ENCODE measurements at regions not wholly inside any gene's neighbourhood (a gene's known extent, or its start where the extent isn't known, plus 50 kb on each side); places are given as distances from the start of the nearest gene placed in this dataset.

- TF ChIP-seq, protein P1, sequence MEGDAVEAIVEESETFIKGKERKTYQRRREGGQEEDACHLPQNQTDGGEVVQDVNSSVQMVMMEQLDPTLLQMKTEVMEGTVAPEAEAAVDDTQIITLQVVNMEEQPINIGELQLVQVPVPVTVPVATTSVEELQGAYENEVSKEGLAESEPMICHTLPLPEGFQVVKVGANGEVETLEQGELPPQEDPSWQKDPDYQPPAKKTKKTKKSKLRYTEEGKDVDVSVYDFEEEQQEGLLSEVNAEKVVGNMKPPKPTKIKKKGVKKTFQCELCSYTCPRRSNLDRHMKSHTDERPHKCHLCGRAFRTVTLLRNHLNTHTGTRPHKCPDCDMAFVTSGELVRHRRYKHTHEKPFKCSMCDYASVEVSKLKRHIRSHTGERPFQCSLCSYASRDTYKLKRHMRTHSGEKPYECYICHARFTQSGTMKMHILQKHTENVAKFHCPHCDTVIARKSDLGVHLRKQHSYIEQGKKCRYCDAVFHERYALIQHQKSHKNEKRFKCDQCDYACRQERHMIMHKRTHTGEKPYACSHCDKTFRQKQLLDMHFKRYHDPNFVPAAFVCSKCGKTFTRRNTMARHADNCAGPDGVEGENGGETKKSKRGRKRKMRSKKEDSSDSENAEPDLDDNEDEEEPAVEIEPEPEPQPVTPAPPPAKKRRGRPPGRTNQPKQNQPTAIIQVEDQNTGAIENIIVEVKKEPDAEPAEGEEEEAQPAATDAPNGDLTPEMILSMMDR (IDR thresholded peaks at IDR 0.05) = no peak
- H3K4me1 Mint-ChIP-seq = peaks cover 12% of the 10 kb centered on the region
- H3K27ac Mint-ChIP-seq = no peak overlapping the region
- no peak overlapping the region for H2AFZ ChIP-seq (ENCODE audit: insufficient read depth, low read depth, low read length, poor library complexity, severe bottlenecking)
- no peaks in the 10 kb centered on the region for H3K36me3 Mint-ChIP-seq
- H3K79me2 ChIP-seq (ENCODE audit: insufficient read depth, low read length) = no peaks in the 10 kb centered on the region
- H3K4me2 ChIP-seq (replicated peaks; ENCODE audit: extremely low read depth, low read length, poor library complexity, severe bottlenecking) = no peak overlapping the region
- peaks cover 6% of the 10 kb centered on the region in 2 donors for H3K27me3 ChIP-seq (ENCODE audit: control insufficient read depth in 2 of 2, insufficient read depth in 2 of 2, low read length in 2 of 2)
- no peak overlapping the region for H3K4me3 ChIP-seq (replicated peaks in 1 of 3; ENCODE audit: low read depth in 2 of 3, low read length in 3 of 3)
- peaks cover 0 to 3% (median 0%) of the 10 kb centered on the region in 7 donors for H3K9me3 Mint-ChIP-seq
- no peaks in the 10 kb centered on the region for H3K4me1 ChIP-seq (ENCODE audit: control insufficient read depth in 1 of 2, insufficient read depth in 2 of 2, low read length in 2 of 2)
- no peaks in the 10 kb centered on the region for H3K36me3 ChIP-seq (replicated peaks in 1 of 2; ENCODE audit: control insufficient read depth in 1 of 2, insufficient read depth in 2 of 2, low read length in 2 of 2)
- peaks cover 11 to 37% (median 21%) of the 10 kb centered on the region in 3 donors for H3K27me3 Mint-ChIP-seq (ENCODE audit: low read depth in 3 of 3)
- no peak overlapping the region for H3K27ac ChIP-seq (ENCODE audit: low read depth in 1 of 2, low read length in 2 of 2)
- DNase-seq = no peak
- intact Hi-C loops (cut with micrococcal nuclease) = no loop called here
- no peaks in the 10 kb centered on the region for H3K9me3 ChIP-seq (replicated peaks in 1 of 2; ENCODE audit: control insufficient read depth in 1 of 2, insufficient read depth in 1 of 2, low read length in 2 of 2)
- no peak overlapping the region for H3K4me3 Mint-ChIP-seq
- H4K20me1 ChIP-seq (ENCODE audit: insufficient read depth, low read length) = no peaks in the 10 kb centered on the region
- 83% methylated on average over 2 of the region's 7 CpGs for WGBS (ENCODE audit: insufficient coverage)
- H3K9ac ChIP-seq (ENCODE audit: insufficient read depth, low read length, poor library complexity, severe bottlenecking) = no peak overlapping the region
Measured at GRCh38 chr3:194197396-194197960, 61.5 kb downstream of the HES1 start.

GRCh38 chr3:194197981-194198695, 62.2 kb downstream of the HES1 start:
- TF ChIP-seq, protein P1 (IDR thresholded peaks at IDR 0.05) = no peak
- Histone ChIP-seq H3K9ac (ENCODE audit: insufficient read depth, low read length, poor library complexity, severe bottlenecking) (no peak overlapping the region), H3K36me3 (replicated peaks in 1 of 2; ENCODE audit: control insufficient read depth in 1 of 2, insufficient read depth in 2 of 2, low read length in 2 of 2) (no peaks in the 10 kb centered on the region), H3K4me3 (replicated peaks in 1 of 3; ENCODE audit: low read depth in 2 of 3, low read length in 3 of 3) (no peak overlapping the region), H3K79me2 (ENCODE audit: insufficient read depth, low read length) (no peaks in the 10 kb centered on the region), H3K4me1 (ENCODE audit: control insufficient read depth in 1 of 2, insufficient read depth in 2 of 2, low read length in 2 of 2) (no peaks in the 10 kb centered on the region), H3K9me3 (replicated peaks in 1 of 2; ENCODE audit: control insufficient read depth in 1 of 2, insufficient read depth in 1 of 2, low read length in 2 of 2) (no peaks in the 10 kb centered on the region), H3K4me2 (replicated peaks; ENCODE audit: extremely low read depth, low read length, poor library complexity, severe bottlenecking) (no peak overlapping the region), H2AFZ (ENCODE audit: insufficient read depth, low read depth, low read length, poor library complexity, severe bottlenecking) (no peak overlapping the region), H3K27ac (ENCODE audit: low read depth in 1 of 2, low read length in 2 of 2) (no peak overlapping the region), H4K20me1 (ENCODE audit: insufficient read depth, low read length) (no peaks in the 10 kb centered on the region), H3K27me3 (ENCODE audit: control insufficient read depth in 2 of 2, insufficient read depth in 2 of 2, low read length in 2 of 2) (peaks cover 9 to 12% of the 10 kb centered on the region in 2 donors)
- Mint-ChIP-seq H3K4me1 (peaks cover 12% of the 10 kb centered on the region), H3K9me3 (peaks cover 0 to 1% (median 0%) of the 10 kb centered on the region in 7 donors), H3K36me3 (peaks cover 0 to 3% of the 10 kb centered on the region in 2 donors), H3K27ac (no peak overlapping the region), H3K27me3 (ENCODE audit: low read depth in 3 of 3) (peaks cover 17 to 43% (median 27%) of the 10 kb centered on the region in 3 donors), H3K4me3 (no peak overlapping the region)
- 94% methylated on average over 3 of the region's 9 CpGs for WGBS (ENCODE audit: insufficient coverage)
- intact Hi-C loops (cut with micrococcal nuclease) = no loop called here
- no peak for DNase-seq
